Motor neuron (in vitro differentiated cells): ENCODE measurements at regions not wholly inside any gene's neighbourhood (a gene's known extent, or its start where the extent isn't known, plus 50 kb on each side); places are given as distances from the start of the nearest gene placed in this dataset.
A peak's percentile ranks its signal among the peaks of the same experiment; 100 is the strongest.

Experiments
- ATAC-seq, 8 experiments: fragments of 200-7000 bp; cut with Tn5 transposase; replicated peaks in 6 of 8; 2 replicates each; pipeline ENCODE4 v1.8.0; 2021; ENCODE audit warnings: mild to moderate bottlenecking in 8 of 8, moderate library complexity in 8 of 8
- H3K27ac ChIP-seq, 2 donors: fragments of 250-450 bp; sonication (Bioruptor Pico); 2 replicates each; pipeline ENCODE4 v1.9.0; 2021; ENCODE audit warnings: antibody characterized with exemption in 2 of 2, mild to moderate bottlenecking in 2 of 2, moderate library complexity in 1 of 2
- H3K4me1 ChIP-seq, 2 donors: fragments of 250-450 bp; sonication (Bioruptor Pico); replicated peaks in 1 of 2; 2 replicates each; pipeline ENCODE4 v1.6.1; 2021; ENCODE audit warnings: antibody characterized with exemption in 2 of 2, mild to moderate bottlenecking in 2 of 2, moderate library complexity in 1 of 2
- H3K4me3 ChIP-seq, 5 donors: fragments of 250-450 bp; sonication (Bioruptor Pico); 2 replicates each; pipeline ENCODE4 v1.9.0; 2021; ENCODE audit warnings: antibody characterized with exemption in 5 of 5, mild to moderate bottlenecking in 5 of 5, moderate library complexity in 4 of 5
- WGBS, 10 experiments: fragments of 450-650 bp; shearing (Covaris generic); methylation state at CpG; one replicate each; pipeline ENCODE4 v1.0.0; 2022; 5-methylcytosine and 5-hydroxymethylcytosine counted together
- in situ Hi-C, 9 experiments: fragments of 400-800 bp; cut with MboI; loops; one replicate each; pipeline ENCODE4 v1.15.0; 2021; ENCODE audit warnings: low sequenced_read_pairs in 9 of 9, low pct_unique_long_range_greater_than_20kb in 2 of 9; ENCODE audit not compliant: unreplicated experiment in 9 of 9

DNA sequence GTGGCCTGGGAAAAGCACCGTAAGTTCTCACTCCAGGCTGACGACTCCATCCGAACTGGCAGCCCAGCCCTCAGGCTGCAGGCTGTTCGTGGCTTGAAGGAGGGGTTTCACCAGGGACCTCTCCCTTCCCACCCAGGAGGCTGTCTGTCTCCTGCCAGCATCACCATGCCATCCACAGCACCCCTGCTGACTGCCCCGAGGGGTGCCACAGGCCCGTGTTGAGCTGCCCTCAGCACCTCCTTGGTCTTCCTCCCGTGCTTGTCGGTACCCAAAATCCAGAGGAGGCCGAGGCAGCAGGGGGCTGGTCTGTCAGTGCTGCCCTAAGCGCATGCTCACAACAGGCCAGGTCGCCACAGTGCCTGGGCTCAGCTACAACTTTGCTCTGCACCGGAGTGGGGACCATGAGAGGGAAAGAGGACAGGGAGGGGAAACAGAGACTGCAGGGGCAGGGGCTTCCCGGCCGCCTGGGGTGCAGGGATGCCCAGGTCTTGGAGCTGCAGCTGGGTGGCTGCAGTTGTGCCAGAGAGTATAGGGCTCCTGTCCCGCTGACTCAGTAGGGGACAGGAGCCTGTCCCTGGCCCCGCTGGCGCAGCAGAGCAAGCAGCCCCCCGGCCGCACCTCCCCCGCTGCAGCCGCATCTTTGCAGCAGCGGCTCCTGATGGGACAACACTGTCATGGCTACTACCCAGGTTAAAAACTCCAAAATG, 963.7 kb upstream of the CRIM1 start:
- ATAC-seq = no peak
- H3K4me1 ChIP-seq = no peaks in the 10 kb centered on the region
- in situ Hi-C loops = no loop called here
- no peak overlapping the region for H3K4me3 ChIP-seq
- no peak overlapping the region for H3K27ac ChIP-seq
- WGBS, 10 experiments = 80 to 100% (median 93%) methylated on average over 1 to 13 of the region's 22 CpGs; no CpG with 5 or more reads in 3 of the 10 experiments

DNA sequence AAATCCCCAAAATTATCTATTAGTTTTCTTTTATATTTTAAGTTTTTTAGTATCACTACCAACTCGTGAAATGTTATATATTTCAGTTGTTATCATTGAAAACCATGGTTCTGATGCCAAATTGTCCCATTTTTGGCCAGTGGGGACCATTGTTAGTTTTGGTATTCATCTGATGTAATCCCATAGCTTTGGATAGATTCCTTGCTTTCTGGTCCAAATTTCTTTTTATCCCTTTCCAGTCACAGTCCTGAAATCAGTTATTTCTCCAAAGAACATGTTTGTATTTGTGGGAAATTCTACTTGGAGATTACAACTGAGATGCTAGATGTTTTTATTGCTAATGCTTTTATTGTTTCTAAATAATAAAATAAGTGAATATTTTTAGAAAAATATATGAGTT, 976.8 kb upstream of the CRIM1 start:
- 0 to 100% (median 50%) methylated on average over 1 of the region's 1 CpG for WGBS, 10 experiments
- in situ Hi-C loops = no loop called here
- ATAC-seq = no peak
- peaks cover 0 to 6% of the 10 kb centered on the region in 2 donors for H3K4me1 ChIP-seq
- H3K4me3 ChIP-seq = no peak overlapping the region
- no peak overlapping the region for H3K27ac ChIP-seq

DNA sequence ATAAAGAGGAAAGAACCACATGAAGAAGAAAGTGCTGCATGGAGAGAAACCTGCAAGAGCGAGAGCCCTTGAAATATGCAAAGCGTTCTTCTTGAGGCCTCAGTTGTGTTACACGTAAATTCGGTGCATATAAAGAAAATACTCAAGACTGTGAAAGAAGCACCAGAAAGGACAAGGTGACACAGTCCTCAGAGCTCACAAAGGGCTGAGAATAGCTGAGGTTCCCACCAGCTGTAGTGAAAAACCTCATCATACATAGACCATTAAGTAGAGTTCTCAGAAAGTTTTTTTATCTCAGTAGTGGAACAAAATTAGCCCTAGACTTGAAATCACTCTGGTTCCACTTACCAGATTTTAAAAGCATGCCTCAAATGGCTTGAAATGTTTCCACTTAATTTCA, 980.7 kb upstream of the CRIM1 start:
- WGBS, 10 experiments = 40 to 100% (median 87%) methylated on average over 1 to 4 of the region's 4 CpGs
- no peak for ATAC-seq
- Histone ChIP-seq H3K4me3 (no peak overlapping the region), H3K4me1 (peaks cover 0 to 6% of the 10 kb centered on the region in 2 donors), H3K27ac (no peak overlapping the region)
- in situ Hi-C loops = no loop called here

DNA sequence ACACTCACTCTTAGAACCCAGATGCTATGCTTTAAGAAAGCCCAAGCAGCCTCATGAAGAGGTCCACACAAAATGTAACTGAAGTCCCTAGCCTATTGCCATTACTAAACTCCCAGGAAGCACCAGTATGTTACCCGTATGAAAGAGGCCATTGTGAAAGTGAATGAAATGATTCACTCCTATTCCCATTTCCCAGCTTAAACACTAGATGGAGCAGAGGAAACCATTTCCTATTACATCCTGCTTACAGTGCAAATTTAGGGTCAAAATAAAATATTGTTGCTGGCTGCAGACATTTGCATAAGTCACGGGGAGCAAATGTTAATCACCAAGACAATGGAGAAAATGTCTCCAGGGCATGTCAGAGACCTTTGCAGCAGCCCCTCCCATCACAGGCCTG, 989.7 kb upstream of the CRIM1 start:
- Histone ChIP-seq H3K27ac (no peak overlapping the region), H3K4me3 (no peak overlapping the region), H3K4me1 (no peaks in the 10 kb centered on the region)
- 29 to 100% (median 67%) methylated on average over 1 to 2 of the region's 2 CpGs; no CpG with 5 or more reads in 4 of the 10 experiments for WGBS, 10 experiments
- ATAC-seq = no peak
- in situ Hi-C loops = no loop called here

DNA sequence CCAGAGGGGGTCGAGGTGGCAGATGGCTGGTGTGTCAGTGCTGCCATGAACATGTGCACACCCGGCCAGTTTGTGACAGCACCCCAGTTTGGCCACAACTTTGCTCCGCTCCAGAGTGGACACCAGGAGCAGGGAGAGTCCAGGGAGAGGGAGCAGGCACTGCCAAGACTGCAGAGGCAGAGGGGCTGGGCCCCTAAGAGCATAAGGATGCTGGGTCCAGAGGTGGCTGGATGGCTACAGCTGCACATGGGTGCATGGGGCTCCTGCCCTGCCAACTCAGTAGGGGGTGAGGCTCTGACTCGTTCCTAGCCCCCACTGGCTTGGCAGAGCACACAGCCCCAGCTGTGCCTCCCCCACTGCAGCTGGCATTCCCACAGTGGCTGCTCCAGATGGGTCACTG, 999.2 kb upstream of the CRIM1 start:
- in situ Hi-C loops = no loop called here
- Histone ChIP-seq H3K27ac (no peak overlapping the region), H3K4me3 (no peak overlapping the region), H3K4me1 (no peaks in the 10 kb centered on the region)
- no peak for ATAC-seq
- WGBS, 10 experiments = 0 to 90% (median 80%) methylated on average over 1 to 2 of the region's 4 CpGs; no CpG with 5 or more reads in 7 of the 10 experiments

DNA sequence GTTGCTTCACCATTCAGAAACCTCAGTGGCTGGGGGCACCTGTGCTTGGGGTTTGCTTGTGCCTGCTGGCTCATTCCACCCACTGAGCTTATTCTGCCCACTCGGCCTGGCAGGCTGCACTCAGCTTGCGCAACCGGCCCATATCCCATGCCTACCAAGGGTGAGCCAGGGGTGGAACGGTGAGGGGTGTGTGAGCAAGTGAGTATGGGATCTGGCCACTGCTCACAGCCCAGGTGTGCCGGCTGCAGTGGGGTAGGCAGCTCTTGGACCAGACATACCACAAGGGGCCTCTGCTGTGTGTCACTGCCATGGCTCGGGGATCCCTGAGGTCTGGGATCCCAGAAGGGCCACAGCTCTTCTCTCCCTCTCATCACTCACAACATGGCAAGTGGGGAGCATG, 1000.5 kb upstream of the CRIM1 start:
- no peak for ATAC-seq
- no peaks in the 10 kb centered on the region for H3K4me1 ChIP-seq
- no peak overlapping the region for H3K27ac ChIP-seq
- WGBS, 10 experiments = 0 to 100% (median 80%) methylated on average over 1 to 3 of the region's 6 CpGs; no CpG with 5 or more reads in 5 of the 10 experiments
- in situ Hi-C loops = no loop called here
- no peak overlapping the region for H3K4me3 ChIP-seq

DNA sequence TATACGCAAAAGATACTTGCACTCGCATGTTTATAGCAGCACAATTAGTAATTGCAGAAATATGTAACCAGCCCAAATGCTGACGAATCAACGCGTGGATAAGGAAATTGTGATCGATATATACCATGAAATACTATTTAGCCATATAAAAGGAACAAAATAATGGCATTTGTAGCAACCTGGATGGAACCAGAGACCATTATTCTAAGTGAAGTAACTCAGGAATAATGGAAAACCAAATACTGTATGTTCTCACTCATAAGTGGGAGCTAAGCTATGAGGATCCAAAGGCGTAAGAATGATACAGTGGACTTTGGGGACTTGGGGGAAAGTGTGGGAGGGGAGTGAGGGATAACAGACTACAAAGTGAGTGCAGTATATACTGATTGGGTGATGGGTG, 1008.0 kb upstream of the CRIM1 start:
- in situ Hi-C loops = no loop called here
- ATAC-seq = no peak
- Histone ChIP-seq H3K4me3 (no peak overlapping the region), H3K27ac (no peak overlapping the region), H3K4me1 (no peaks in the 10 kb centered on the region)
- WGBS, 10 experiments = 40 to 98% (median 75%) methylated on average over 5 to 7 of the region's 7 CpGs; no CpG with 5 or more reads in 2 of the 10 experiments

DNA sequence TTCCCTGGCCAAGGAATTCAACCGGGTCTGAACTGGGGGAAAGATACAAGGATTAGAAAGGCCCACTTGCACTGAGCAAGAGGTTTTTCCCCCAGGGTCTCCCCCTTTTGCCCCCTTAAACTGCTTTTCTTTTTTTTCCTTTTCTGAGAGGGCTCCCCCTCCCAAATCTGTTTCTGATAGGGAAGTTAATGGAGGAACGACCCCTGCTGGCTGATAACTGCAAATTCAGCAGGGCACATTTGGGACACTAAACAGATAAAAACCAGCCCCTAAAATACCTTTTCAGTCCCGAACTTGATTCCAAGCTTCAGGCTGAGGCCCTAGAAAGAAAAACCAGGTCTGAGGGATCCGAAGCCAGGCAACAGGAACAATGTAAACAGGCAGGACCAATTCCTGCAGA, 1012.4 kb upstream of the CRIM1 start:
- in situ Hi-C loops = no loop called here
- ATAC-seq = no peak
- H3K27ac ChIP-seq = no peak overlapping the region
- no peaks in the 10 kb centered on the region for H3K4me1 ChIP-seq
- no peak overlapping the region for H3K4me3 ChIP-seq
- 40 to 100% (median 67%) methylated on average over 1 to 3 of the region's 4 CpGs; no CpG with 5 or more reads in 5 of the 10 experiments for WGBS, 10 experiments

DNA sequence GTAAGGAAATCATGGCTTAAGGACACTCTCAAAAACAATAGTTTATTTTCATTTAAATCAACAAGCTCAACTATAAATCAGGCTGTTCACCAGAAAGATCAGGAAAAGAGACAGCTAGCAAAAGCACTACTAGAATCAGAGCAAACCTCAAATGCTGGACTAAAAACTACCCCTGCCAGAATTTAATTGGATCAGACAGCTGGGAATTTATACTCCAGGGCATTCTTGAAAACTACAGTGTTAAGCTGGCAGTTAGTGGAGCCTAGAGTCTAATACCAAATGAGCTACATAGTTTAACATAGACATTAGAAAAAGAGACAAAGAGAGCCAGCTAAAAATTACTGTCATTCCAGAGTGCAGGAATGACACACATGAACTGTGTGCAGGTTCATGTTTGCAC, 1016.4 kb upstream of the CRIM1 start:
- in situ Hi-C loops = no loop called here
- Histone ChIP-seq H3K27ac (no peak overlapping the region), H3K4me1 (no peaks in the 10 kb centered on the region), H3K4me3 (no peak overlapping the region)
- peak in 1 of 8 experiments; percentile 24 for ATAC-seq

DNA sequence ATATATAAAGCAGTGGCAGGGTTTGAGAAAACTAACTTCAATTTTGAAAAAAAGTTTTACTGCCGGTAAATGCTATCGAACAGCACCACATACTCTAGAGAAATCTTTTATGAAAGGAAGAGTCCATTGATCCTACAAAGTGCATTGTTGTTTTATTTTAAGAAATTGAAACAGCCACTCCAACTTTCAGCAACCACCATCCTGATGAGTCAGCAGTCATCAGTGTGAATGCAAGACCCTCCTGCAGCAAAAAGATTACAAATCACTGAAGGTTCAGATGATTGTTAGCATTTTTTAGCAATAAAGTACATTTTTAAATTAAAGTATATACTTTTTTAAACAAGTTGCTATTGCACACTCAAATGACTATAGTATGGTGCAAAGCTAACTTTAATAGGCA, 1017.7 kb upstream of the CRIM1 start:
- ATAC-seq = no peak
- H3K4me1 ChIP-seq = no peaks in the 10 kb centered on the region
- WGBS, 10 experiments = 42 to 100% (median 93%) methylated on average over 2 of the region's 2 CpGs; no CpG with 5 or more reads in 2 of the 10 experiments
- no peak overlapping the region for H3K27ac ChIP-seq
- no peak overlapping the region for H3K4me3 ChIP-seq
- in situ Hi-C loops = no loop called here

DNA sequence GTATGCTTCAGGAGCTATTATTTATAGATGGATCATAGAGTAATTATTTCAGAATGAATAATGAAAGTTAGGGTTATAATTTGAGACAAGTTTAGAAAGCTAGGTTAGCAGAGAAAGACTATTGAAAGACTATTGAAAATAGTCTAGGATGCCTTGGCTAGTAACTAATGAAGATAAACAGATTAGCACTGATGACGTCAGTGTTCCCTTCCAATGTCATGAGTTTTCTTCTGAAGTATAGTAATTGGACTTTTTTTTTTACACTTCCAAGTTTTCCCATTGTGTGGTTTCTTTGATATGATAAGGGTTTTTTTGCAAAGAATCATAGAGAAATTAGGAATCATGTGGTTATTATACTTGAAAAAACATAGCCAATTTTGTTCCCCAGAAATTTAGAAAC, 1041.5 kb upstream of the CRIM1 start:
- in situ Hi-C loops = no loop called here
- ATAC-seq = no peak
- H3K4me1 ChIP-seq = no peaks in the 10 kb centered on the region
- WGBS, 10 experiments = 0 to 88% (median 52%) methylated on average over 1 of the region's 1 CpG; no CpG with 5 or more reads in 2 of the 10 experiments
- no peak overlapping the region for H3K27ac ChIP-seq
- H3K4me3 ChIP-seq = no peak overlapping the region

DNA sequence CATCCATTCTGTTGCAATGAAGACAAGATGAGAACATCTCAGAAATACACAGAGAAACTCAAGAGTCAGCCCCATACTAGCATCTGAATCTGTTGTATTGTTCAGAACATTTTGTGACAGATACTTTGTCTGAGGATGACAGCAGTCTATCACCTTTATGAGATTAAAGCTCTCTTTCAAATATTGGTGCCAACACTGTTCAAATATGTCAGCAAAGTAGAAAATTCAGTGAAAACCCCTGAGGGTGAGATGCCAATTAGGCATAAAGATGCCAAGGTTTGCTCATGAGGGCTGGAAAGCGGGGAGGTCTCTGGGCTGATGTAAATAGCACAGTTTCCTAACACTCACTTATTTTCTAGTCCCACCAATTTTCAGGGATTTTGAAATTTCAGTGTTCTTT, 1054.2 kb upstream of the CRIM1 start:
- in situ Hi-C loops = no loop called here

DNA sequence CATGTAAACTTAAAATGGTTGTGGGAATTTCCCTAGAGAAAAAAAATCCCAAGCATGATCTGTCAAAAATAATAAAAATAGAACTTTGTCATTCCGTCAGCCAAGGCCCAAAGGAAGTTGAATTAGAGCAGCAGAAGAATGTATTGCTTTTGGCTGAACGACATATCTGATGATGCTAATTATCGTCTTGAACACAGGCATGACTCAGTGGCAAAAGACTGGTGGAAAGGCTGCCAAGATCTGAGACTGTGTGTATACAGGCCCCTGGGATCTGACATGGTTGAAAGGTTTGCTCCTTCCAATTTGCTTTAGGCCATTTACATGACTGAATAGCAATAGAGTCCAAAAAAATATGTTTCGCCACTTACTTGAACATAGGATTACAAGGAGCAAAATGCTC, 1057.1 kb upstream of the CRIM1 start:
- ATAC-seq = peak in 1 of 8 experiments; percentile 56
- H3K4me3 ChIP-seq = no peak overlapping the region
- no peak overlapping the region for H3K27ac ChIP-seq
- in situ Hi-C loops = no loop called here
- H3K4me1 ChIP-seq = no peaks in the 10 kb centered on the region
- 13 to 95% (median 81%) methylated on average over 1 to 4 of the region's 4 CpGs; no CpG with 5 or more reads in 1 of the 10 experiments for WGBS, 10 experiments

More for the DNA sequence above, 1054.2 kb upstream of the CRIM1 start:
- no peak overlapping the region for H3K27ac ChIP-seq
- no peak for ATAC-seq
- 0 to 100% (median 90%) methylated on average over 1 of the region's 1 CpG; no CpG with 5 or more reads in 1 of the 10 experiments for WGBS, 10 experiments
- H3K4me1 ChIP-seq = no peaks in the 10 kb centered on the region
- H3K4me3 ChIP-seq = no peak overlapping the region

DNA sequence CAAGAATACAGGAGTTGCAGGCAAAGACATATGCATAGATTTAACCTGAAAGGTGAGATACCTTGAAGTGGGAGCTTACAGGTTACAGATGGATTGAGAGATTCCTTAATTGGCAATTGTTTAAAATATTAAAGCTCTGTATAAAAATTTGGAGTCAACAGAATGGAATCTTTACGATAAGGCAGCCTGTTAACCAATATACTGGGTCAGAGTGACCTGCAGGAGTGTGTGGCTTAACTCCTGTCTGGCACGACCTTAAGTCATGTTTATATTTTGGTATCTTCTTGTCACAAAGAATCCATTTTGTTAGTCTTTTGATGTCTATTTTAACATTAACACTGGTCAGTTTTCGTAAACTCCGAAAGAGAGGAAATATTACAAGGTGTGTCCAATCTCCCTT, 1058.2 kb upstream of the CRIM1 start:
- no peak overlapping the region for H3K4me3 ChIP-seq
- H3K4me1 ChIP-seq = no peaks in the 10 kb centered on the region
- WGBS, 10 experiments = 6 to 100% (median 81%) methylated on average over 2 to 4 of the region's 4 CpGs; no CpG with 5 or more reads in 1 of the 10 experiments
- no peak for ATAC-seq
- in situ Hi-C loops = no loop called here
- no peak overlapping the region for H3K27ac ChIP-seq
